Upper lobe of left lung (tissue), 6 donors: ENCODE measurements at regions not wholly inside any gene's neighbourhood (a gene's known extent, or its start where the extent isn't known, plus 50 kb on each side); places are given as distances from the start of the nearest gene placed in this dataset.
A peak's percentile ranks its signal among the peaks of the same experiment; 100 is the strongest.
"Not testable (repeated sequence)": the region's sequence is repeated elsewhere in the genome, so short reads cannot be mapped to it uniquely, and the experiment has no call there.

Source experiments
- ATAC-seq, 2 donors: fragments of 200-7000 bp; cut with Tn5 transposase; one replicate each; pipeline ENCODE4 v1.9.1; 2022; ENCODE audit warnings: mild to moderate bottlenecking in 2 of 2, moderate library complexity in 2 of 2; ENCODE audit not compliant: low FRiP score in 2 of 2
- DNase-seq, 2 donors: peaks; one replicate each; pipeline ENCODE4 v3.0.0-alpha.2; 2019 to 2020
- H3K27ac ChIP-seq, 4 donors: fragments of 200-600 bp; sonication (generic); one replicate each; pipeline ENCODE4 v1.5.1; 2016 to 2019
- H3K27me3 ChIP-seq, 4 donors: fragments of 200-600 bp; sonication (generic); one replicate each; pipeline ENCODE4 v1.5.1; 2017 to 2019
- H3K36me3 ChIP-seq, 4 donors: fragments of 200-600 bp; sonication (generic); one replicate each; pipeline ENCODE4 v1.5.1; 2016 to 2019
- H3K4me1 ChIP-seq, 4 donors: fragments of 200-600 bp; sonication (generic); one replicate each; pipeline ENCODE4 v1.5.1; 2018 to 2019
- H3K4me3 ChIP-seq, 4 donors: fragments of 200-600 bp; sonication (generic); one replicate each; pipeline ENCODE4 v1.5.1; 2017 to 2019; ENCODE audit warnings: mild to moderate bottlenecking in 2 of 4, moderate library complexity in 1 of 4
- H3K9me3 ChIP-seq, 4 donors: fragments of 200-600 bp; sonication (generic); one replicate each; pipeline ENCODE4 v1.5.1; 2018 to 2019
- EP300 ChIP-seq, 4 donors: sonication (generic); formaldehyde crosslinking; IDR thresholded peaks; one replicate each; pipeline ENCODE4 v1.5.1; 2017; ENCODE audit warnings: antibody characterized with exemption in 4 of 4, control low read depth in 2 of 4
- POLR2A ChIP-seq, 4 donors: fragments of 450-650 bp; IDR thresholded peaks; one replicate each; pipeline ENCODE4 v1.5.1; 2016 to 2017; ENCODE audit warnings: antibody characterized with exemption in 4 of 4, mild to moderate bottlenecking in 2 of 4
- POLR2AphosphoS5 ChIP-seq, 2 donors: sonication (generic); formaldehyde crosslinking; IDR thresholded peaks; one replicate each; pipeline ENCODE4 v1.5.1; 2017; ENCODE audit warnings: antibody characterized with exemption in 2 of 2
- WGBS, 2 donors: methylation state at CpG; one replicate each; pipeline ENCODE4 v1.1.5; 2017 to 2018; 5-methylcytosine and 5-hydroxymethylcytosine counted together
- small RNA-seq, 4 donors: library from RNA; depleted of rRNA; stranded (forward); fragments of <200 nt; gene quantifications; one replicate each; pipeline ENCODE3, GENCODE V24; 2016
- TF ChIP-seq, protein P1 (sequence below), 6 experiments: fragments of 450-650 bp in 4 of 6; fragments of 200-600 bp in 2 of 6; sonication (generic) in 2 of 6; IDR thresholded peaks; one replicate each; pipeline ENCODE4 v1.5.1; 2016 to 2019; ENCODE audit warnings: antibody characterized with exemption in 6 of 6
- donor health status: DM: no; HTN: no; CAD: no; lungs with moderate emphysema.
- donor health status: DM: no; HTN: yes; CAD: no; lungs with severe emphysema.

DNA sequence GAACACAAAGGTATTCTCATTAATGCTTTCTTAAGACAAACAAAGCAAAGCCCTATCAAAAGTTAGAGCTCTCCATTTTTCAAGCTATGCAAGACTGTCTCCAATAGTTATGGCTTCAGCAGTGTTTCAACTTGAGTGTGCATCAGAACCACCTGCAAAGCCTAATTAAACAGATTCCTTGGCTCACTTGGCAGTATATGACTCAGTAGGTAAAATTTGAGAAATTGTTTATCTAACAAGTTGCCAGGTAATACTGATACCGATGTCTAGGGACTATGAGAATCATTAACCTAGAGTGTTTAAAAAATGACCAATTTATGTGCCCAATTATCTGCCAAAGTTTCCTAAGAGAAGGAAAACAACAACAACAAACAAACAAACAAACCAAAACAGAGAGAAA is 60.3 kb upstream of the PARP8 start:
- no peaks in the 10 kb centered on the region for H3K36me3 ChIP-seq
- H3K4me1 ChIP-seq, result no peaks in the 10 kb centered on the region
- WGBS, 2 donors, result 67 to 86% methylated on average over 1 of the region's 1 CpG
- TF ChIP-seq, protein P1, sequence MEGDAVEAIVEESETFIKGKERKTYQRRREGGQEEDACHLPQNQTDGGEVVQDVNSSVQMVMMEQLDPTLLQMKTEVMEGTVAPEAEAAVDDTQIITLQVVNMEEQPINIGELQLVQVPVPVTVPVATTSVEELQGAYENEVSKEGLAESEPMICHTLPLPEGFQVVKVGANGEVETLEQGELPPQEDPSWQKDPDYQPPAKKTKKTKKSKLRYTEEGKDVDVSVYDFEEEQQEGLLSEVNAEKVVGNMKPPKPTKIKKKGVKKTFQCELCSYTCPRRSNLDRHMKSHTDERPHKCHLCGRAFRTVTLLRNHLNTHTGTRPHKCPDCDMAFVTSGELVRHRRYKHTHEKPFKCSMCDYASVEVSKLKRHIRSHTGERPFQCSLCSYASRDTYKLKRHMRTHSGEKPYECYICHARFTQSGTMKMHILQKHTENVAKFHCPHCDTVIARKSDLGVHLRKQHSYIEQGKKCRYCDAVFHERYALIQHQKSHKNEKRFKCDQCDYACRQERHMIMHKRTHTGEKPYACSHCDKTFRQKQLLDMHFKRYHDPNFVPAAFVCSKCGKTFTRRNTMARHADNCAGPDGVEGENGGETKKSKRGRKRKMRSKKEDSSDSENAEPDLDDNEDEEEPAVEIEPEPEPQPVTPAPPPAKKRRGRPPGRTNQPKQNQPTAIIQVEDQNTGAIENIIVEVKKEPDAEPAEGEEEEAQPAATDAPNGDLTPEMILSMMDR (IDR thresholded peaks at IDR 0.05), result no peak
- TF ChIP-seq POLR2AphosphoS5 (IDR thresholded peaks at IDR 0.05) (no peak), EP300 (IDR thresholded peaks at IDR 0.05) (no peak), POLR2A (IDR thresholded peaks at IDR 0.05) (no peak)
- ATAC-seq, result no peak
- H3K4me3 ChIP-seq, result no peak overlapping the region
- H3K9me3 ChIP-seq, result no peaks in the 10 kb centered on the region
- no peaks in the 10 kb centered on the region for H3K27me3 ChIP-seq
- DNase-seq, result no peak
- H3K27ac ChIP-seq, result no peak overlapping the region

DNA sequence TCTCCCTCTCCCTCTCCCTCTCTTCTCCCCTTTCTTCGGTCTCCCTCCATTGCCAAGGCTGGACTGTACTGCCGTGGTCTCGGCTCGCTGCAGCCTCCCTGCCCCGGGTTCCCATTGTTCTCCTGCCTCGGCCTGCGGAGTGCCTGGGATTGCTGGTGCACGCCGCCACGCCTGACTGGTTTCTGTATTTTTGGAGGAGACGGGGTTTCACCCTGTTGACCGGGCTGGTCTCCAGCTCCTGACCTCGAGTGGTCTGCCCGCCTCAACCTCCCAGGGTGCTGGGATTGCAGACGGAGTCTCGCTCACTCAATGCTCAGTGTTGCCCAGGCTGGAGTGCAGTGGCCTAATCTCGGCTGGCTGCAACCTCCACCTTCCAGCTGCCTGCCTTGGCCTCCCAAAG is 59.0 kb upstream of the PARP8 start:
- WGBS, 2 donors, result 97% methylated on average over 12 to 17 of the region's 17 CpGs
- not testable (repeated sequence) for H3K36me3 ChIP-seq, H3K4me1 ChIP-seq, ATAC-seq, H3K9me3 ChIP-seq, H3K27ac ChIP-seq, H3K27me3 ChIP-seq, H3K4me3 ChIP-seq
- peak in 1 of 2 donors; percentile 59 for DNase-seq

DNA sequence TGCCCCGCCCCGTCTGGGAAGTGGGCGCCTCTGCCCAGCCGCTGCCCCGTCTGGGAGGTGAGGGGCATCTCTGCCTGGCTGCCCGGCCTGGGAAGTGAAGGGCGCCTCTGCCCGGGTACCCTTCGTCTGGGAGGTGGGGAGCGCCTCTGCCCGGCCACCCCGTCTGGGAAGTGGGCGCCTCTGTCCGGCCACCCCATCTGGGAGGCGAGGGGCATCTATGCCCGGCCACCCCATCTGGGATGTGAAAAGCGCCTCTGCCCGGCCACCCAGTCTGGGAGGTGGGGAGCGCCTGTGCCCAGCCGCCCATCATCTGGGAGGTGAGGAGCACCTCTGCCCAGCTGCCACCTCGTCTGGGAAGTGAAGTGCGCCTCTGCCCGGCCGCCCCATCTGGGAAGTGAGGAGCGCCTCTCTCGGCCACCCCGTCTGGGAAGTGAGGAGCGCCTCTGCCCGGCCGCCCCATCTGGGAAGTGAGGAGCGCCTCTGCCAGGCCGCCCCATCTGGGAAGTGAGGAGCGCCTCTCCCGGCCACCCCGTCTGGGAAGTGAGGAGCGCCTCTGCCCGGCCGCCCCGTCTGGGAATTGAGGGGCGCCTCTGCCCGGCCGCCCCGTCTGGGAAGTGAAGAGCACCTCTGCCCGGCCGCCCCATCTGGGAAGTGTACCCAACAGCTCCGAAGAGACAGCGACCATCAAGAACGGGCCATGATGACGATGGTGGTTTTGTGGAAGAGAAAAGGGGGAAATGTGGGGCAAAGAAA is 58.3 kb upstream of the PARP8 start:
- peak in 1 of 2 donors; percentile 52 for DNase-seq
- not testable (repeated sequence) for H3K36me3 ChIP-seq, H3K27ac ChIP-seq, ATAC-seq, H3K9me3 ChIP-seq, H3K4me1 ChIP-seq, H3K27me3 ChIP-seq, H3K4me3 ChIP-seq
- WGBS, 2 donors, result 87 to 90% methylated on average over 16 to 45 of the region's 49 CpGs

- not testable (repeated sequence) for DNase-seq, H3K36me3 ChIP-seq, H3K27me3 ChIP-seq, ATAC-seq, H3K9me3 ChIP-seq, H3K4me3 ChIP-seq, H3K4me1 ChIP-seq, H3K27ac ChIP-seq
- 82 to 84% methylated on average over 3 of the region's 3 CpGs for WGBS, 2 donors
Measured at GRCh38 chr5:50613057-50613456, 53.4 kb upstream of the PARP8 start.

Small RNA genes in the stretch of these regions (small RNA-seq; reads per million reads assigned to genes)
- 0 reads per million in 4 donors for gene AC112187.2
